Activated CD4-positive, alpha-beta T cell treated with anti-CD3 and anti-CD28 coated beads, Interleukin-2, Interleukin-4, amounts not matched to agents 100 ng/mL and 50 ng/mL, durations not matched to agents 16 hours and 8 hours (primary cell): ENCODE measurements at regions not wholly inside any gene's neighbourhood (a gene's known extent, or its start where the extent isn't known, plus 50 kb on each side); places are given as distances from the start of the nearest gene placed in this dataset.

Experiments
- DNase-seq: peaks from one replicate; pipeline ENCODE4 v3.0.0-alpha.2; 2020; ENCODE audit warnings: low spot score

GRCh38 chr14:80146941-80147340 is 64.4 kb downstream of the DIO2 start:
- DNase-seq, result no peak

DNA sequence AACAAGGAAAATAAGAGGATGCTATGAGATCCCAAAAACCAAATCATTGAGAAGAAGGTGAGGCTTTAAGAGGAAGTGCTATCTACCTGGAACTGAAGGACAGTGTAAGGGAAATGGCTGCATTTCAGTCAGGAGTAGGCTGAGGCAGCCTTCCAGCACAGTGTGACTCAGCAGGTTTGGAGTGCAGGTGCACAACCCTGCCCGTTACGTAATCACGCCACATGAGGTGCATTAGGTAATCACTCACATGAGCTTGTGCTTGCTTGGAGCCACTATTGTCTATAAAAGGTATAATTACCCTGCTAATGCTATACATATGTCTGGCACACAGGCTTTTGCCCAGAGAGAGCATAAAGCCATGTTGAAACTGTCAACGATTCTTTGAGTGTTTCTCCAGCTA is 74.9 kb downstream of the DIO2 start:
- no peak for DNase-seq

DNA sequence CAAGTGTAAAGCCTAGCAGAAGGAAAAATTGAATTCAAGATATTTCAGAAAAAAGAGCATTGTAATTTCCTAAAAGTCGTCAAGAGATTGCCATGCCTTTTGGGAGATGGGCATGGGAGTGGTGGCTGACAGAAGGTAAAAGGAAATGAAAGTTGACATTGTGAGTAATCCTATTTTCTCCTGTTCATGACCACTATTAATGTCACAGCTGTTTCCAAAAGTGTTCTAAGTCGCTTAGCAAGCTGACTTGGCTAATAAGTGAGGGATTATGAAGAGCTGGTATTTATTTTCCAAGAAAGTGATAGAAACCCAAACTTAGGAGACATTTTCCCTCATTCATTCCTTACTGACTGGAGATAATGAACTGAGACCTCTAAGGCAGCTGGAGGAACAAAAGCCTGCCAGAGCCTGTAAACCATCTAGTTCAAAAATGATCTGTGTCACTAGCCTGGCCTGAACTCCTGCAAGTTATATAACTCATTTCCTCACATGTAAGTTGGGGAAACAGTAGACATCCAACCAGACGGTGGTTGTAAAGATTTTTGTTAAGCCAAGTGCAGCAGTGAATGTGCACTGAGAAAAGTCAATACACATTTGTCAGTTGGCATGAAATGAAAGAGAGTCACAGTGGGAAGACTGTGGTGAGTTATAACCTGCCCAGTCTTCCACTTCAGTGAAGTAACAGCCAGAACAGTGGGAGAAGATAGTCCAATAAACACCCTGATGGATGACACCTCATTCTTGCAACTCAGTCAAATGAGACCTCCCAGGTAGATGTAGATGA is 75.8 kb downstream of the DIO2 start:
- no peak for DNase-seq

DNA sequence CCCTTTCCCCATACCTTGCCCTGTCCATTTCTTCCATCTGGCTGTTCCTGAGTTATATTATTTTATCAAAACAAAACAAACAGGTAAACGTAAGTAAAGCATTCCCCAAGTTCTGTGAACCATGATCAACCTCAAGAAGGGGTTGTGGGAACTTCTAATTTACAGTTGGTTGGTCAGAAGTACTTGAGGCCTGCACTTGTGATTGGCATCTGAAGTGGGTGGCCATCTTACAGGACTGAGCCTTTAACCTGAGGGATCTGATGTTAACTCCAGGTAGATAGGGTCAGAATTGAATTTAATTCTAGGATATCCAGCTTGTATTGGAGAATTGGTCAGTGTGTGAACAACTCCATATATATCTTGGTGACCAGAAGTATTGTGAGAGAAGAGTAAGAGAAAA is 77.0 kb downstream of the DIO2 start:
- no peak for DNase-seq

GRCh38 chr14:80133457-80133856 is 77.8 kb downstream of the DIO2 start:
- no peak for DNase-seq

DNA sequence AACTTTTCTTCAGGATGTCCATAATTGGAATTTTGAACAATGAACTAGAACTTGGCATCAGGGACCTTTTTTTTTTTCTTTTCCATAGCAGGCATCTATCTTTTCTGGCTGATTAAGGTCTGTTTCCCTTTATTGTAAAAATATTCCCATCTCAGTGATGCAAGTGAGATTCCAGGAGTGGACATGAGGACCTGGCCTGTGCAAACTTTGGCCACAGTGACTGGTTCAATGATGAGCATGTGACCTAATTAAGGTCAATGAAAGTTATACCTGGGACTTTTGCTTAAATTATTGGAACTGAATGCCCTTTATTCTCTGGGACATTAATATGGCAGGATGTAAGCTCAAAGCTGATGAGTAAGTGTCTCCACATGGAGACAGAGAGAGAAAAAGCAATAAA is 83.8 kb downstream of the DIO2 start:
- DNase-seq, result no peak

DNA sequence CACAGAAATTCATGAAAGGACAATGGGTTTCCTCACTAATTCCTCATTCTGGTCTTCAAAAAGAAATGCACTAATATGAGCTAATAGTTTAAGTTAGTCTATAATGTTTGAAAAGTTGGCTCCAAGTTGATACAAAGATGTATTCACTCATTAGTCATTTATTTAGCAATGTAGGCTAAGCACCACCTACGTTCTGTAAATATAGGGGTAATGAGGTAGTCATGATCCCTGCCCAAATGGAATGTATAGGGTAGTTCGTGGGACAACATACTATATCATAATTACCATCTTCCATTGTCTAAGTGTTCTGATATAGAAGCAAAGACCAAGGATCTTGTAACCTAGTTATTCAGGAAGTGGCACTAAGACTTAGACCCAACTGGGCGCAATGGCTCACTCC is 86.5 kb downstream of the DIO2 start:
- DNase-seq, result no peak

GRCh38 chr14:80117876-80118275 is 93.4 kb downstream of the DIO2 start:
- no peak for DNase-seq

- no peak for DNase-seq
These were observed 95.1 kb downstream of the DIO2 start for GRCh38 chr14:80116157-80116556.

DNA sequence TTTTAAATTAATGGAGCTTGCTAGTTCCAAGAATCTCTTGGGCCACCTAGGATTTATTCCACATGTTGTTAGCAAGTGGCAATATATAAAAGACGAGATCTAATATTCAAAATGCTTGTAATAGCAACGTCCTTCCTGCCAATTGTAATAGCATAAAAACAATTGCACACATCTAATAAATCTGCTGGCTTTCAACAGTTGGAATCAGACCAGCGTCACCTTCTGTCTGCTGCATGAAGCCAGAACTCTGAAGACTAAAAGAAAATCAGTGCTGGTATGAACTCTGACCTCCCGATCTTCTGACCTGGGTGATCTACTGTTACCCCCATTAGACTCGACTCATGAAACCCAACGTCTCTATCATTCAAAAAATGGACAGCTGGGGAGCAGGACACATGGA is 100.6 kb downstream of the DIO2 start:
- DNase-seq, result no peak

DNA sequence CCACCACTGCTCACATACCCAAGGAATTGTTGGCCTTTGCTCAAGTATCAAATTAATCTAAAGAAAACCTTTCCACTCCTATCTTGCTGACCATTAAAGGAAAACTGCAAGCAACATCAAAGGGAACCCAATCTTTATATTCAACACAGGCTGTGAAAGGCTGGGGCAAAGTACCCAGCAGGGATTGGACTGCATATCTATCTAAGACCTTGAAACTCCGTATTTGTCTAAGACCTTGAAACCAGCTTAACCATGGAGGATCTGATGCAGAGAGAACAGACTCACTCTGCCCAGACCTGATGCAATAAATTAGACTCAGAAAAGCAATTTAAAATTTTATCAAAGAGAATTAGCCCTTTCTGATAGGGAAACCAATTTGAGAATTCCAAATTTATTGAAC is 102.2 kb downstream of the DIO2 start:
- no peak for DNase-seq

DNA sequence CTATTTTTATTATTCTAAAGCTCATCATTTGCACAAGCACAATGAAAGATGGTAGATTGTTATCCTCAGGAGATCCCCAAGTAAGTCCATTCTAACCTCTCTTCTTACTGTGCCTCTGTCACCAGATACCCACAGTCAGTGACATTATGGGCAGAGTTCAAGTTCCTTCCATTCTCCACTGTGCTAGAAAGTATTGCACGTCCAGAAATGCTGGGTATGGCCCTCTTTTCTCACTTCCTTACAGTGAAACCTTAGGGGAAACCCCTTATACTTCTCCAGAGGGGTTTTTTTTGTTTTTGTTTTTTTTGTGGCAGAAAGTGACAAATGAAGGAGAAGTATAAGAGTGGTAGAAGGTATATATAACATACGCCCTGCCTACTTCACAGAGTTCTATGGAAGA is 102.9 kb downstream of the DIO2 start:
- no peak for DNase-seq

- DNase-seq, result no peak
These were observed 105.8 kb downstream of the DIO2 start for GRCh38 chr14:80105488-80105994.

- no peak for DNase-seq
These were observed 109.5 kb downstream of the DIO2 start for GRCh38 chr14:80101835-80102234.

GRCh38 chr14:80100681-80101080 is 110.6 kb downstream of the DIO2 start:
- no peak for DNase-seq

DNA sequence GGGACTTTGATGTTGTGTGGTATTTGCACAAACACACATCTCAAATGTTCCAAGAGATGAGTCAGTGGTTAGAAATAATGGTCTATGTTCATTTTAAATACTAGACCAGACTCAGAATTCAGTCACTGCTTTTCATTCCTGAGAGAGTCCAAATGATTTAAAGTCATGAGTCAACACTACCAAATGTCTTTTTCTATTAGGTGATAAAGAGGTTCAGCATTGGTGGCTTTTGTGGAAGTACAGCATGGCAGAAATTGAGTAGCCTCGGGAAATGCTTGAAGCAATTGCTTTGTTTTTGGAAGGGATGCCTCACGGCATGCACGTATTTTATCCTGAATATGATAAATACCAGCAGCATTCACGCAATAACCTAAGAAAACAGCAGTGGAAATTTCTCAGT is 115.7 kb downstream of the DIO2 start:
- DNase-seq, result no peak

DNA sequence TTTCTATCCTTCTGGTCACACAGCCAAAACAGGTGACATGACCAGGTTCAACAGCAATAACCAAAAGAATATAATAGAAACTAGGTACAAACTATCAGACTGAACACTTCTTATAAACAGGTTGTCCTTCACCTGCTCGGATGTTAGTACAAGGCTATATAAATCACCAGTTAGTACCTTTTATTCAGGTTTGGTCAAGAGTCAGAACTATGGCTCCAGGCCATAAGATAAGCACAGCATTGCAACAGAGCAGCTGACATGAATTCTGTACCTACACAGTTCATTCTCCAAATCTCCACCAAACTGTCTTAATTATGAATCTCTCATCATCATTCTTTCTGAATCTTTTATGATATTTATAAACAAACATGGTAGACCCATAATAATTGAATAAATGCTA is 123.9 kb downstream of the DIO2 start:
- DNase-seq, result no peak

GRCh38 chr14:80084196-80084595 is 127.1 kb downstream of the DIO2 start:
- no peak for DNase-seq

GRCh38 chr14:80080601-80081000 is 130.7 kb downstream of the DIO2 start:
- DNase-seq, result no peak

- no peak for DNase-seq
These were observed 132.8 kb downstream of the DIO2 start for GRCh38 chr14:80078501-80078900.

DNA sequence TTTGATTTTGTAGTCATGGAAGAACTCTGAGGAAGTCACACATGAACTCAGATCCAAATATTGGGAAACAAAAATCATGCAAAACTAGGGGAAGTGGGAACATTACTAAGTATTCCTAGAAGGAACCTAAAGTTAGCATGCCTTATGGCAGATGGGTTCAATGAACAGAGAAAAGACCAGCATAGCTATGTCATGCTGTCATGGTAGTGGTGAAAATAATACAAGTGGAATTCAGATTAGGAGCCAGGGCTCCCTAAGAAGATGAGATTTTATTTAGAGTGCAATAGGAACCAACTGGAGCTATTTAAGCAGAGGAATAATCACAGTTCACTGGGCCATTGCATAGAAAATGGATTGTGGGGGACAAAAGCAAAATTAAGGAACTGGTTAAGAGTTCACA is 134.0 kb downstream of the DIO2 start:
- no peak for DNase-seq

DNA sequence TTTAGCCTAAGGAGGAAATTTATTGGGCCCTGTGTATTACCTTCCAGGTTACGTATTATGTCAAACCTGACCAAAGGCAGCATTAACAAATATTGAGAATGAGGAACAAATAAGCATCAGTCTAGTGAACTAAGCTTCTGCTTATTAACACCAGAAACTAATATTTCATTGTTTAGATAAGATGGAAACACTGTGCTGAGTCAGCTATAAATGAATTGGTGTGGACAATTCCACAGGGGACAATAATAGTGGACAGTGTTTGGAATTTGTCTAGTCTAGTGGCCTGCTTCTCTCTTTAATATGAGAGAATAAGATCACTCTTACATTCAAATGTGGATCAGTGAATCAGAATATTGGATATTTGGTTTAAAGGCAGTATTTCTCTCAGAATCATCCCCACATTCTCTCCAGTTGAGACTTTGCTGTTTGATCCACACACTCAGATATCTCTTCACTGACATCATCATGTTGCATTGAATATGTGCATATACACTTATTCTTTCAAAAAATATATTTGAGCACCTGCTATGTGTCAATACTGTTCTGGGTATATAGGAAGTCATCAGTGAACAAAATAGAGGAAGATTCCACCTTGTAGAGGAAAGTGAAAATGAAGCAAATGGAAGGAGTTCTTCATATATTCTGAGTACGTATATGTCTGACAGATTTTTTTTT is 136.3 kb downstream of the DIO2 start:
- DNase-seq, result no peak

DNA sequence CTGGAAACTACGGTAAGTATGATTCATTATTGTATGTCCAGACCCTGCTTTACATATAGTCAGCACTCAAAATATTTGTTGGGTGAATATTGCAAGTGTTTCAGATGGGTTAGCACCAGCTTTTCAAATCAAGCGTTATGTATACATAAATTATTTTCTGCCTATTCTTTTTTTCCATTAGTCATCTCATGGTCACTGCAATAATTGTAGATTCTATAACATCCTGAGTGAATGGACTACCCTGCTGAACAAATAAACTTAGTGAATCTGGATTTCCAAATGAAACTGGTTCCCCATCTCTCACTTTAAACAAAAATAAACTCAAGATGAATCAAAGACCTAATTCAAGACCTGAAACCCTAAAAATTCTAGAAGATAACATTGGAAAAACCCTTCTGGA is 152.3 kb downstream of the DIO2 start:
- no peak for DNase-seq

DNA sequence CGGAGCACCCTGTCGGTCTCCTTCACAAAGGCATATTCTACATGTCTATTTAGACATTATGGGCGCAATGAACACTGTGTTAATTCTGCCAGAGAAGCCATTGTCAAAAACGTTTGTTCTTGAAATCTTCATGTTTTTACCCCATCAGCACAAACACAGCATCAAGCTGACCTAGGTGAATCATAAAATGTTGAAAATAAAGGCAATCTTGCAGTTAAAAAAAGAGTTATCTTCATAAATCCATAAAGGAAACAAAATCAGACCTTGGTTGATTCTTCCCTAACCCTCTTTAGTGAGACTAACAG is 154.9 kb downstream of the DIO2 start:
- DNase-seq, result no peak
